B cell (primary cell): ENCODE measurements at regions not wholly inside any gene's neighbourhood (a gene's known extent, or its start where the extent isn't known, plus 50 kb on each side); places are given as distances from the start of the nearest gene placed in this dataset.

Experiments
- ATAC-seq: fragments of 200-7000 bp; cut with Tn5 transposase; one replicate; pipeline ENCODE4 v1.10.0; 2021; ENCODE audit warnings: low read depth, mild to moderate bottlenecking, moderate number of reproducible peaks, moderate library complexity
- CTCF ChIA-PET: fragments of 350-600 bp; sonication (Branson Sonifier 250); formaldehyde crosslinking; loops from one replicate; lab custom pipeline; 2021; ENCODE audit warnings: antibody characterized with exemption, inconsistent platforms; lab: Charles Lee
- POLR2A ChIA-PET: fragments of 350-600 bp; sonication (Branson Sonifier 250); formaldehyde crosslinking; loops from one replicate; lab custom pipeline; 2021; ENCODE audit warnings: antibody characterized with exemption; lab: Charles Lee
- DNase-seq: peaks from one replicate; pipeline ENCODE4 v3.0.0; 2013
- H2AFZ ChIP-seq: 2 replicates; pipeline ENCODE4 v1.6.1; 2012; ENCODE audit warnings: mild to moderate bottlenecking, low read depth, low read length; ENCODE audit not compliant: insufficient read depth, poor library complexity, severe bottlenecking
- H3K27ac ChIP-seq, 2 donors: 1 replicate in 1 of 2; 2 replicates in 1 of 2; pipeline ENCODE4 v1.5.1; 2012 to 2013; ENCODE audit warnings: low read length in 2 of 2, mild to moderate bottlenecking in 2 of 2, moderate library complexity in 1 of 2
- H3K27me3 ChIP-seq, 4 experiments: fragments of 200-600 bp in 1 of 4; sonication (generic) in 1 of 4; replicated peaks in 1 of 4; 1 replicate in 2 of 4; 2 replicates in 2 of 4; pipeline versions ENCODE4 v1.6.1 to v1.7.0; 2013 to 2016; ENCODE audit warnings: low read length in 3 of 4, mild to moderate bottlenecking in 2 of 4, mixed read lengths in 1 of 4, moderate library complexity in 1 of 4; ENCODE audit not compliant: insufficient read depth in 4 of 4, control insufficient read depth in 3 of 4; ENCODE audit errors: control extremely low read depth in 1 of 4
- H3K36me3 ChIP-seq, 2 experiments: replicated peaks in 1 of 2; 1 replicate in 1 of 2; 2 replicates in 1 of 2; pipeline versions ENCODE4 v1.6.1 to v1.7.1; 2013; ENCODE audit warnings: low read length in 1 of 2; ENCODE audit not compliant: insufficient read depth in 2 of 2, control insufficient read depth in 1 of 2; ENCODE audit errors: control extremely low read depth in 1 of 2, extremely low read depth in 1 of 2
- H3K4me1 ChIP-seq, 2 donors: fragments of 200-600 bp in 1 of 2; sonication (generic) in 1 of 2; 1 replicate in 1 of 2; 2 replicates in 1 of 2; pipeline versions ENCODE4 v1.5.1 to v1.6.1; 2013 to 2017; ENCODE audit warnings: low read length in 2 of 2; ENCODE audit not compliant: control insufficient read depth in 2 of 2, insufficient read depth in 2 of 2
- H3K4me2 ChIP-seq: replicated peaks from 2 replicates; pipeline ENCODE3; 2012; ENCODE audit warnings: mild to moderate bottlenecking, low read depth, low read length; ENCODE audit not compliant: poor library complexity, severe bottlenecking
- H3K4me3 ChIP-seq, 5 experiments: fragments of 200-600 bp in 1 of 5; sonication (generic) in 1 of 5; 1 replicate in 3 of 5; 2 replicates in 2 of 5; pipeline versions ENCODE4 v1.5.1 to v1.7.0; 2011 to 2016; ENCODE audit warnings: low read length in 4 of 5, mild to moderate bottlenecking in 4 of 5, low read depth in 2 of 5, control low read depth in 1 of 5, moderate library complexity in 1 of 5; ENCODE audit not compliant: insufficient read depth in 1 of 5; ENCODE audit errors: control extremely low read depth in 1 of 5, extremely low read depth in 1 of 5
- H3K79me2 ChIP-seq: fragments of 200-600 bp; sonication (generic); one replicate; pipeline ENCODE4 v1.6.0; 2016; ENCODE audit warnings: low read length; ENCODE audit not compliant: control insufficient read depth, insufficient read depth
- H3K9ac ChIP-seq: fragments of 200-600 bp; sonication (generic); 2 replicates; pipeline ENCODE4 v1.6.1; 2017; ENCODE audit warnings: mild to moderate bottlenecking, low read length, moderate library complexity
- H3K9me3 ChIP-seq, 3 donors: one replicate each; pipeline versions ENCODE4 v1.6.1 to v1.7.1; 2013; ENCODE audit warnings: low read length in 2 of 3; ENCODE audit not compliant: control insufficient read depth in 2 of 3, insufficient read depth in 1 of 3; ENCODE audit errors: control extremely low read depth in 1 of 3
- H4K20me1 ChIP-seq: 2 replicates; pipeline ENCODE4 v1.6.0; 2012; ENCODE audit warnings: mild to moderate bottlenecking, low read length; ENCODE audit not compliant: insufficient read depth, control insufficient read depth, poor library complexity, severe bottlenecking
- H3K27ac Mint-ChIP-seq: one replicate; pipeline ENCODE4 v1.8.0; 2021; ENCODE audit warnings: mixed read lengths
- H3K27me3 Mint-ChIP-seq: one replicate; pipeline ENCODE4 v1.8.0; 2021; ENCODE audit warnings: mixed read lengths
- H3K4me1 Mint-ChIP-seq: one replicate; pipeline ENCODE4 v1.8.0; 2021; ENCODE audit warnings: mixed read lengths
- H3K4me3 Mint-ChIP-seq: one replicate; pipeline ENCODE4 v1.8.0; 2021; ENCODE audit warnings: mixed read lengths
- H3K9me3 Mint-ChIP-seq: one replicate; pipeline ENCODE4 v1.8.0; 2022; ENCODE audit warnings: mixed read lengths; ENCODE audit not compliant: insufficient read depth
- CTCF ChIP-seq: fragments of 200-600 bp; IDR thresholded peaks from one replicate; pipeline ENCODE4 v1.8.0; 2022; ENCODE audit warnings: antibody characterized with exemption, mild to moderate bottlenecking
- EZH2 ChIP-seq: IDR thresholded peaks from 2 replicates; pipeline ENCODE4 v1.6.1; 2012; ENCODE audit warnings: borderline replicate concordance, low read depth, mild to moderate bottlenecking, moderate library complexity, low read length; ENCODE audit not compliant: insufficient read depth, poor library complexity, severe bottlenecking
- WGBS: methylation state at CpG from one replicate; pipeline ENCODE4 v1.1.5; 2013; ENCODE audit warnings: missing lambda C conversion rate; ENCODE audit not compliant: insufficient coverage; 5-methylcytosine and 5-hydroxymethylcytosine counted together
- intact Hi-C: fragments of 100-400 bp; cut with micrococcal nuclease; formaldehyde crosslinking; loops from one replicate; pipeline ENCODE4 v1.10.0; 2022

GRCh38 chr3:40938591-40938990, 260.7 kb upstream of the CTNNB1 start:
- no peak overlapping the region for H3K27ac ChIP-seq
- Mint-ChIP-seq H3K4me3 (no peak overlapping the region), H3K27ac (no peak overlapping the region), H3K9me3 (no peaks in the 10 kb centered on the region), H3K4me1 (no peaks in the 10 kb centered on the region), H3K27me3 (no peaks in the 10 kb centered on the region)
- no peak for TF ChIP-seq CTCF
- TF ChIP-seq EZH2 = no peak
- DNase-seq = no peak
- no peaks in the 10 kb centered on the region for H3K4me1 ChIP-seq
- ATAC-seq = no peak
- ChIA-PET POLR2A (no interaction called here), CTCF (no interaction called here)
- H4K20me1 ChIP-seq = no peaks in the 10 kb centered on the region
- intact Hi-C loops = no loop called here
- H3K9ac ChIP-seq = no peak overlapping the region
- no peak overlapping the region for H2AFZ ChIP-seq
- H3K79me2 ChIP-seq = no peaks in the 10 kb centered on the region
- H3K9me3 ChIP-seq = peaks cover 0 to 3% (median 0%) of the 10 kb centered on the region in 3 donors
- H3K4me3 ChIP-seq = no peak overlapping the region
- H3K36me3 ChIP-seq = no peaks in the 10 kb centered on the region
- no peak overlapping the region for H3K4me2 ChIP-seq
- WGBS = 95% methylated on average over 2 of the region's 3 CpGs
- H3K27me3 ChIP-seq = no peaks in the 10 kb centered on the region

GRCh38 chr3:40939030-40939740, 260.1 kb upstream of the CTNNB1 start:
- Histone ChIP-seq H3K9me3 (peaks cover 0 to 3% (median 0%) of the 10 kb centered on the region in 3 donors), H3K4me1 (no peaks in the 10 kb centered on the region), H3K27ac (no peak overlapping the region), H3K79me2 (no peaks in the 10 kb centered on the region), H4K20me1 (no peaks in the 10 kb centered on the region), H3K4me3 (no peak overlapping the region), H2AFZ (no peak overlapping the region), H3K4me2 (no peak overlapping the region), H3K9ac (no peak overlapping the region), H3K36me3 (no peaks in the 10 kb centered on the region), H3K27me3 (no peaks in the 10 kb centered on the region)
- ATAC-seq (no peak), DNase-seq (no peak)
- no peaks in the 10 kb centered on the region for H3K27me3 Mint-ChIP-seq
- no peaks in the 10 kb centered on the region for H3K9me3 Mint-ChIP-seq
- 87% methylated on average over 4 of the region's 4 CpGs for WGBS
- ChIA-PET POLR2A (no interaction called here), CTCF (no interaction called here)
- TF ChIP-seq CTCF (no peak), EZH2 (no peak)
- no peak overlapping the region for H3K27ac Mint-ChIP-seq
- H3K4me3 Mint-ChIP-seq = no peak overlapping the region
- H3K4me1 Mint-ChIP-seq = no peaks in the 10 kb centered on the region
- intact Hi-C loops = no loop called here
